Lower lobe of right lung (tissue), 2 donors: ENCODE measurements at regions not wholly inside any gene's neighbourhood (a gene's known extent, or its start where the extent isn't known, plus 50 kb on each side); places are given as distances from the start of the nearest gene placed in this dataset.

Experiments used
- ATAC-seq, 2 donors: fragments of 200-7000 bp; cut with Tn5 transposase; one replicate each; pipeline ENCODE4 v1.9.1; 2020 to 2022; ENCODE audit warnings: mild to moderate bottlenecking in 2 of 2, moderate library complexity in 2 of 2
- DNase-seq: peaks from one replicate; pipeline ENCODE4 v3.0.0-alpha.2; 2020
- H3K27ac ChIP-seq: fragments of 200-600 bp; one replicate; pipeline ENCODE4 v1.8.0; 2022
- H3K27me3 ChIP-seq: fragments of 200-600 bp; one replicate; pipeline ENCODE4 v1.8.0; 2022; ENCODE audit warnings: low read depth
- H3K36me3 ChIP-seq: fragments of 200-600 bp; one replicate; pipeline ENCODE4 v1.8.0; 2022; ENCODE audit warnings: mild to moderate bottlenecking
- H3K4me1 ChIP-seq: fragments of 200-600 bp; one replicate; pipeline ENCODE4 v1.8.0; 2022
- H3K4me3 ChIP-seq: fragments of 200-600 bp; one replicate; pipeline ENCODE4 v1.8.0; 2022; ENCODE audit warnings: mild to moderate bottlenecking
- H3K9me3 ChIP-seq: fragments of 200-600 bp; one replicate; pipeline ENCODE4 v1.8.0; 2022
- intact Hi-C: fragments of 100-400 bp; cut with DNase I; formaldehyde crosslinking; loops from one replicate; pipeline ENCODE4 v1.11.0; 2022
- TF ChIP-seq, protein P1 (sequence below): fragments of 200-600 bp; IDR thresholded peaks from one replicate; pipeline ENCODE4 v1.8.0; 2022; ENCODE audit warnings: antibody characterized with exemption, mild to moderate bottlenecking
- donor health status: DM: no; HTN: yes; CAD: no; lungs with severe emphysema.

DNA sequence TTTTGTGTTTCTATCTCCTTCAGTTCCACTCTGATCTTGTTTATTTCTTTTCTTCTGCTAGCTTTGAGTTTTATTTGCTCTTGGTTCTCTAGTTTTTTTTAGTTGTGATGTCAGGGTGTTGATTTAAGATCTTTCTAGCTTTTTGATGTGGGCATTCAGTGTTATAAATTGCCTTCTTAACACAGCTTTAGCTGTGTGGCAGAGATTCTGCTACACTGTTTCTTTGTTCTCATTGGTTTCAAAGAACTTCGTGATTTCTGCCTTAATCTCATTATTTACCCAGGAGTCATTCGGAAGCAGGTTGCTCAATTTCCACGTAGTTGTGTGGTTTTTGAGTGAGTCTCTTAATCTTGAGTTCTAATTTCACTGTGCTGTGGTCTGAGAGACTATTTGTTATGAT is 251.7 kb upstream of the HTR2A start:
- ATAC-seq = peak; percentile 45 to 64
- no peaks in the 10 kb centered on the region for H3K9me3 ChIP-seq

DNA sequence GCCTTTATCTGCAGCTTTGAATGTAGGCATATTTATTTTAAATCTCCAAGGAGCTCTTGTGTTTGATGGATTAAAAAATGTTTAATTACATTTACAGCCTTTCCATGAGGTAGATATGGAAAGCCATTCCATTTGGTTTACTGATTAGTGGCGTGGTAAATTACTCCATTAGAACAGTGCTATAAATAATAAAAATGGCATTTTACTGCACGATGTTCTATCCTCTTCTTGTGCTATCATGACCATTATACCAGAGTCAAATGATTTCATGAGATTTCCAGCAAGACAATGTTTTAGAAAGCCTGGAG is 250.9 kb upstream of the HTR2A start:
- ATAC-seq = no peak
- TF ChIP-seq, protein P1, sequence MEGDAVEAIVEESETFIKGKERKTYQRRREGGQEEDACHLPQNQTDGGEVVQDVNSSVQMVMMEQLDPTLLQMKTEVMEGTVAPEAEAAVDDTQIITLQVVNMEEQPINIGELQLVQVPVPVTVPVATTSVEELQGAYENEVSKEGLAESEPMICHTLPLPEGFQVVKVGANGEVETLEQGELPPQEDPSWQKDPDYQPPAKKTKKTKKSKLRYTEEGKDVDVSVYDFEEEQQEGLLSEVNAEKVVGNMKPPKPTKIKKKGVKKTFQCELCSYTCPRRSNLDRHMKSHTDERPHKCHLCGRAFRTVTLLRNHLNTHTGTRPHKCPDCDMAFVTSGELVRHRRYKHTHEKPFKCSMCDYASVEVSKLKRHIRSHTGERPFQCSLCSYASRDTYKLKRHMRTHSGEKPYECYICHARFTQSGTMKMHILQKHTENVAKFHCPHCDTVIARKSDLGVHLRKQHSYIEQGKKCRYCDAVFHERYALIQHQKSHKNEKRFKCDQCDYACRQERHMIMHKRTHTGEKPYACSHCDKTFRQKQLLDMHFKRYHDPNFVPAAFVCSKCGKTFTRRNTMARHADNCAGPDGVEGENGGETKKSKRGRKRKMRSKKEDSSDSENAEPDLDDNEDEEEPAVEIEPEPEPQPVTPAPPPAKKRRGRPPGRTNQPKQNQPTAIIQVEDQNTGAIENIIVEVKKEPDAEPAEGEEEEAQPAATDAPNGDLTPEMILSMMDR = no peak

More for the DNA sequence above, 251.7 kb upstream of the HTR2A start:
- H3K27ac ChIP-seq = no peak overlapping the region
- no peaks in the 10 kb centered on the region for H3K4me1 ChIP-seq
- H3K4me3 ChIP-seq = no peak overlapping the region
- intact Hi-C loops = no loop called here
- no peak for DNase-seq
- TF ChIP-seq, protein P1 = no peak
- H3K36me3 ChIP-seq = no peaks in the 10 kb centered on the region
- H3K27me3 ChIP-seq = no peaks in the 10 kb centered on the region

DNA sequence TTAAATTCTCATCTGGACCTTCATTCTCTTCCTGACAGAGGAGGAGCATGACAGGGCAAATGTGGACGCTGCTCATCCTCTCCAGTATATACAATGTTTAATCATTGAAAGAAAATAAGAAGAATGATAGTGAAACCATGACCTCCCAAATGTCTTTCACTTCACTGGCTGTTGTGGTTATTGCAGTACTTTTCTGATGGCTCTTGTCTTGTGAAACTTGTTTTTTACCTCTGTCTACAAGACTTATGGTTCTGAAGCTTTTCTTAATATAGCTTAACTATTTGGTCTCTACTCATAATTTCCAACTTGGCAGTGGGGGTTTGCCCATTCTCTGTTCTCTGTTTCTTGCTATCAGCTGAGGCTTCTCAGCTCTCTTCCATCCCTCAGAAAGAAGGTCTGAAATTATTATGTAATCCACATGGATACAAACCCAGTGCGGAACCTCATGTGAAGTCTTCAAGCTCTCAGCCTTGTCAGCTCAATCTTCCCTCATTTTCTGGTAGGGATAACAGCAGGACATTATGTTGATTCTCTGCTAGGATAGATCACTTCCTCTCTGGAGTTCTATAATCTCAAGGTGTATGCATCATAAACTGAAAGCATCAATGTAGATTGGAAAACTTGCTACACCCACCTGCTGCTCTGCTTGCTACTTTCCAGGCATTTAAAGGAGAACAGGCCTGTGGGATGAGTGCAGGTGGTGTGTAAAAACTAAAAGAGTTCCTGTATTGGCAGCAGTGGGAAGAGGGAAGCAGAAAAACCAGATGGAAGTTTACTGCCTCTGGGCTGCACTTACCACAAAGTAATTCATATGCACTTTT is 250.3 kb upstream of the HTR2A start:
- TF ChIP-seq, protein P1 = no peak
- H3K27me3 ChIP-seq = no peaks in the 10 kb centered on the region
- no peak overlapping the region for H3K4me3 ChIP-seq
- intact Hi-C loops = no loop called here
- H3K36me3 ChIP-seq = no peaks in the 10 kb centered on the region
- H3K9me3 ChIP-seq = no peaks in the 10 kb centered on the region
- no peak overlapping the region for H3K27ac ChIP-seq
- ATAC-seq = peak in 1 of 2 donors; percentile 26
- H3K4me1 ChIP-seq = no peaks in the 10 kb centered on the region
- no peak for DNase-seq

More for the DNA sequence above, 250.9 kb upstream of the HTR2A start:
- H3K4me1 ChIP-seq = no peaks in the 10 kb centered on the region
- intact Hi-C loops = no loop called here
- DNase-seq = no peak
- H3K9me3 ChIP-seq = no peaks in the 10 kb centered on the region
- no peaks in the 10 kb centered on the region for H3K27me3 ChIP-seq
- H3K27ac ChIP-seq = no peak overlapping the region
- no peaks in the 10 kb centered on the region for H3K36me3 ChIP-seq
- H3K4me3 ChIP-seq = no peak overlapping the region

DNA sequence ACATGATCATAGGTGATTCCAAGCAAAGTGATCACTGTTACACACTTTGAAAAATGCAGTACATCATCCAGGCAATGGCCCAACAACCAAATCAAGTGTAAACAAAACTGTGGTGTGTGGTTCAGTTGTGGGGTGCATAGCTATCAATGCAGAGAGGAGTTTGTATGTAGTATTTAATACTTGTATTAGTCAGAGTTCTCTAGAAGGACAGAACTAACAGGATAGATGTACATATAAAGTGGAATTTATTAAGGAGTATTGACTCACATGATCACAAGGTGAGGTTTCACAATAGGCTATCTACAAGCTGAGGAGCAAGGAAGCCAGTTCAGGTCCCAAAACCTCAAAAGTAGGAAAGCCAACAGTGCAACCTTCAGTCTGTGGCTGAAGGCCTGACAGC is 249.3 kb upstream of the HTR2A start:
- no peaks in the 10 kb centered on the region for H3K27me3 ChIP-seq
- no peak overlapping the region for H3K27ac ChIP-seq
- H3K36me3 ChIP-seq = no peaks in the 10 kb centered on the region
- TF ChIP-seq, protein P1 = no peak
- H3K4me3 ChIP-seq = no peak overlapping the region
- ATAC-seq = peak in 1 of 2 donors; percentile 26
- DNase-seq = no peak
- intact Hi-C loops = no loop called here
- H3K4me1 ChIP-seq = no peaks in the 10 kb centered on the region
- no peaks in the 10 kb centered on the region for H3K9me3 ChIP-seq

DNA sequence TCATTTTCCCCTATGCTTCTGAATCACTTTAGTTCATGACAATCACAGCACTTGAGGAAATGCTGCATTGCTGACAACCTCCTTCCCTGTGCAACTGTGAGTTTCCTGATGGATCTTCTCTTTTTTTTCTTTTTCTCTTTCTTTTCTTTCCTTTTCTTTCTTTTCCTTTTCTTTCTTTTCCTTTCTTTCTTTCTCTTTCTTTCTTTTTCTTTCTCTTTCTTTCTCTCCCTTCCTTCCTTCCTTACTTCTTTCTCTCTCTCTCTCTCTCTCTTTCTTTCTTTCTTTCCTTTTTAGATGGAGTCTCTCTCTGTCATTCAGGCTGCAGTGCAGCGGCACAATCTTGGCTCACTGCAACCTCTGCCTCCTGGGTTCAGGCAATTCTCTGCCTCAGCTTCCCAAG is 247.9 kb upstream of the HTR2A start:
- Histone ChIP-seq H3K4me1 (no peaks in the 10 kb centered on the region), H3K27me3 (no peaks in the 10 kb centered on the region), H3K36me3 (no peaks in the 10 kb centered on the region), H3K4me3 (no peak overlapping the region), H3K9me3 (no peaks in the 10 kb centered on the region), H3K27ac (no peak overlapping the region)
- intact Hi-C loops = no loop called here
- no peak for DNase-seq
- TF ChIP-seq, protein P1 = no peak
- ATAC-seq = no peak
